GM12878 (cell line): ENCODE measurements at regions not wholly inside any gene's neighbourhood (a gene's known extent, or its start where the extent isn't known, plus 50 kb on each side); places are given as distances from the start of the nearest gene placed in this dataset.

Source experiments
- ATAC-seq: fragments of 200-7000 bp; cut with Tn5 transposase; 3 replicates; pipeline ENCODE4 v1.9.1; 2020; ENCODE audit warnings: mild to moderate bottlenecking, moderate library complexity
- BruUV-seq: library from RNA; stranded (reverse); fragments of 400-500 nt; replicated peaks from 2 replicates; lab custom pipeline; 2021; lab: Mats Ljungman, UMichigan
- CTCF ChIA-PET: fragments of 300-600 bp; sonication (Branson Sonifier 250); formaldehyde crosslinking; extraction: SDS; loops from one replicate; lab custom pipeline; 2021; ENCODE audit warnings: inconsistent platforms; lab: Yijun Ruan, JAX
- POLR2A ChIA-PET: fragments of 350-600 bp; formaldehyde crosslinking; extraction: SDS; loops from one replicate; lab custom pipeline; 2021; ENCODE audit warnings: inconsistent platforms; lab: Charles Lee
- RAD21 ChIA-PET: fragments of 300-600 bp; sonication (Branson Sonifier 250); formaldehyde crosslinking; loops from one replicate; lab custom pipeline; 2023; ENCODE audit warnings: antibody characterized with exemption; ENCODE audit not compliant: unreplicated experiment; lab: Charles Lee
- SMC1A ChIA-PET: fragments of 300-600 bp; sonication (Branson Sonifier 250); formaldehyde crosslinking; loops from one replicate; lab custom pipeline; 2023; ENCODE audit not compliant: unreplicated experiment, uncharacterized antibody; lab: Charles Lee
- DNase-seq: peaks from one replicate; pipeline ENCODE4 v3.0.0-alpha.2; 2011; ENCODE audit warnings: low read depth, low spot score
- FAIRE-seq: peaks from 3 replicates; lab custom pipeline; 2011; peaks lifted over from hg19 to GRCh38; lab: Jason Lieb, UNC
- H2AFZ ChIP-seq: 2 replicates; pipeline ENCODE4 v1.6.0; 2011; ENCODE audit warnings: low read depth, low read length, control low read depth; ENCODE audit not compliant: control insufficient read depth
- H3K27ac ChIP-seq: 2 replicates; pipeline ENCODE4 v1.5.1; 2011; ENCODE audit warnings: control low read depth; ENCODE audit not compliant: control insufficient read depth, insufficient read depth
- H3K27me3 ChIP-seq, 2 experiments: replicated peaks in 1 of 2; 2 replicates each; pipeline versions ENCODE4 v1.6.0 to v1.6.1; 2011; ENCODE audit warnings: low read length in 1 of 2; ENCODE audit not compliant: control insufficient read depth in 2 of 2, insufficient read depth in 2 of 2
- H3K36me3 ChIP-seq, 2 experiments: 2 replicates each; pipeline ENCODE4 v1.5.1; 2011; ENCODE audit warnings: low read length in 1 of 2; ENCODE audit not compliant: control insufficient read depth in 2 of 2, insufficient read depth in 2 of 2
- H3K4me1 ChIP-seq: 2 replicates; pipeline ENCODE4 v1.6.1; 2011; ENCODE audit warnings: mild to moderate bottlenecking, low read length, moderate library complexity, mixed read lengths; ENCODE audit not compliant: control insufficient read depth, insufficient read depth
- H3K4me2 ChIP-seq: 2 replicates; pipeline ENCODE4 v1.6.0; 2011; ENCODE audit warnings: control low read depth; ENCODE audit not compliant: control insufficient read depth, insufficient read depth
- H3K4me3 ChIP-seq: fragments of 200-600 bp; sonication (generic); 2 replicates; pipeline ENCODE4 v1.5.1; 2016
- H3K79me2 ChIP-seq: 2 replicates; pipeline ENCODE4 v1.6.0; 2011; ENCODE audit warnings: low read length; ENCODE audit not compliant: control insufficient read depth, insufficient read depth
- H3K9ac ChIP-seq: 2 replicates; pipeline ENCODE4 v1.8.0; 2011; ENCODE audit warnings: low read length, control low read depth, mixed read lengths; ENCODE audit not compliant: control insufficient read depth, insufficient read depth
- H3K9me3 ChIP-seq: replicated peaks from 3 replicates; pipeline ENCODE4 v1.5.1; 2011; ENCODE audit warnings: mild to moderate bottlenecking, low read length; ENCODE audit not compliant: control insufficient read depth, insufficient read depth
- H4K20me1 ChIP-seq: 2 replicates; pipeline ENCODE4 v1.6.0; 2011; ENCODE audit not compliant: control insufficient read depth, insufficient read depth
- BHLHE40 ChIP-seq, 2 experiments: fragments of 450-650 bp in 1 of 2; IDR thresholded peaks; 2 replicates each; pipeline ENCODE4 v1.6.1; 2011 to 2017; ENCODE audit warnings: low read depth in 2 of 2, borderline replicate concordance in 1 of 2, improper control_type of control experiment in 1 of 2, low read length in 1 of 2, mild to moderate bottlenecking in 1 of 2
- EP300 ChIP-seq, 2 experiments: fragments of 150-350 bp in 1 of 2; IDR thresholded peaks; 2 replicates each; pipeline ENCODE4 v1.6.1; 2011 to 2012; ENCODE audit warnings: low read depth in 2 of 2, low read length in 2 of 2, borderline replicate concordance in 1 of 2, improper control_type of control experiment in 1 of 2, inconsistent platforms in 1 of 2; ENCODE audit not compliant: control insufficient read depth in 1 of 2
- IKZF2 ChIP-seq, 2 experiments: fragments of 450-650 bp; IDR thresholded peaks; 2 replicates each; pipeline ENCODE4 v1.6.1; 2017; ENCODE audit warnings: mild to moderate bottlenecking in 2 of 2, moderate library complexity in 2 of 2
- IRF5 ChIP-seq: fragments of 450-650 bp; IDR thresholded peaks from 2 replicates; pipeline ENCODE4 v1.6.1; 2017; ENCODE audit warnings: borderline replicate concordance
- KDM1A ChIP-seq: fragments of 200-600 bp; sonication (generic); IDR thresholded peaks from 2 replicates; pipeline ENCODE4 v1.6.1; 2016; ENCODE audit warnings: borderline replicate concordance
- LARP7 ChIP-seq: fragments of 450-650 bp; IDR thresholded peaks from 2 replicates; pipeline ENCODE4 v1.6.1; 2017; ENCODE audit warnings: mild to moderate bottlenecking
- MTA2 ChIP-seq: fragments of 450-650 bp; IDR thresholded peaks from 2 replicates; pipeline ENCODE4 v1.6.1; 2016; ENCODE audit warnings: low read depth, mild to moderate bottlenecking, moderate library complexity
- POLR2AphosphoS2 ChIP-seq: IDR thresholded peaks from 2 replicates; pipeline ENCODE4 v1.6.1; 2011; ENCODE audit warnings: low read depth, mild to moderate bottlenecking, low read length, improper control_type of control experiment, moderate library complexity
- POLR2AphosphoS5 ChIP-seq: IDR thresholded peaks from 2 replicates; pipeline ENCODE4 v1.6.1; 2011; ENCODE audit warnings: mild to moderate bottlenecking, low read length, inconsistent platforms
- RAD21 ChIP-seq: IDR thresholded peaks from 2 replicates; pipeline ENCODE4 v1.6.1; 2011; ENCODE audit warnings: mild to moderate bottlenecking, low read depth, low read length, moderate library complexity; ENCODE audit not compliant: insufficient read depth
- RAD51 ChIP-seq: fragments of 450-650 bp; IDR thresholded peaks from 2 replicates; pipeline ENCODE4 v1.6.1; 2016; ENCODE audit warnings: moderate library complexity, mild to moderate bottlenecking, inconsistent platforms
- SMARCA5 ChIP-seq: fragments of 450-650 bp; IDR thresholded peaks from 2 replicates; pipeline ENCODE4 v1.6.1; 2017; ENCODE audit warnings: mild to moderate bottlenecking
- SUPT20H ChIP-seq: IDR thresholded peaks from 2 replicates; pipeline ENCODE4 v1.6.1; 2011; ENCODE audit warnings: low read depth, mild to moderate bottlenecking, low read length, moderate library complexity, borderline replicate concordance; ENCODE audit not compliant: control insufficient read depth
- TCF12 ChIP-seq: IDR thresholded peaks from 2 replicates; pipeline ENCODE4 v1.6.1; 2011; ENCODE audit warnings: low read depth, mild to moderate bottlenecking, low read length
- TCF7 ChIP-seq: IDR thresholded peaks from 2 replicates; pipeline ENCODE4 v1.6.1; 2014; ENCODE audit warnings: antibody characterized with exemption, borderline replicate concordance
- ZBED1 ChIP-seq: IDR thresholded peaks from 2 replicates; pipeline ENCODE4 v1.6.1; 2016; ENCODE audit warnings: borderline replicate concordance
- ZNF207 ChIP-seq: fragments of 450-650 bp; IDR thresholded peaks from 2 replicates; pipeline ENCODE4 v1.6.1; 2014; ENCODE audit warnings: antibody characterized with exemption, mild to moderate bottlenecking, borderline replicate concordance
- WGBS: methylation state at CpG from one replicate; pipeline ENCODE4 v1.1.6; 2016; ENCODE audit warnings: low lambda C conversion rate; ENCODE audit not compliant: insufficient replicate concordance, insufficient coverage; ENCODE audit errors: missing lambda C conversion rate; 5-methylcytosine and 5-hydroxymethylcytosine counted together
- in situ Hi-C: fragments of 300-500 bp; cut with MboI; formaldehyde crosslinking; loops from 9 replicates; pipeline ENCODE4 v1.14.3; 2018; ENCODE audit warnings: mixed read lengths
- intact Hi-C: fragments of 100-400 bp; cut with micrococcal nuclease; formaldehyde crosslinking; loops from one replicate; pipeline ENCODE4 v1.14.2; 2022; ENCODE audit not compliant: unreplicated experiment
- TF ChIP-seq, protein P1 (sequence below): fragments of 450-650 bp; IDR thresholded peaks from 2 replicates; pipeline ENCODE4 v1.6.1; 2018; ENCODE audit warnings: mild to moderate bottlenecking, low read depth, moderate library complexity; ENCODE audit not compliant: partially characterized antibody
- TF ChIP-seq, protein P2 (sequence below): IDR thresholded peaks from 2 replicates; pipeline ENCODE4 v1.6.1; 2012; ENCODE audit warnings: low read depth, low read length, improper control_type of control experiment

DNA sequence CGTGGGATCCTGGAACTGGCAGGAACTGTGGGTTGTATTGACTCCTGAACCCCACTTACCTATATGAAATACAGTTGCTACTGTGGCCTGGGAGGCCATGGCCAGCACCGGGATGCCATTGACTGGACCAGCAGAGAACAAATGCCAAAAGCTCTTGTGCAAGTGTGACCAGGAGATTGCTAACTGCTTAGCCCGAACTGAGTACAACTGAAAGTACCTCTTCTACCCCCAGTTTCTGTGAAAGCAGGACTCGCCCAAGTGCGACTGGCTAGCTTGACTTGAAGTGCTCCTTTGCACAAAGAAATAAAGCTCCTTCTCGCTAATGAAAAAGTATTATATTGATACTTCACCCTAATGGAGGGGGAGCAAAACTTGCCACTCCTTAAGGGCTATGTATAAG, 101.3 kb upstream of the ATP11B start (continued):
- TF ChIP-seq EP300 (IDR thresholded peaks at IDR 0.05; ENCODE audit: borderline replicate concordance in 1 of 2, control insufficient read depth in 1 of 2, low read depth in 2 of 2, low read length in 2 of 2) (no peak), ZNF207 (no peak), RAD51 (no peak), TCF7 (no peak), IKZF2 (IDR thresholded peaks at IDR 0.05) (no peak)
- TF ChIP-seq, protein P1, sequence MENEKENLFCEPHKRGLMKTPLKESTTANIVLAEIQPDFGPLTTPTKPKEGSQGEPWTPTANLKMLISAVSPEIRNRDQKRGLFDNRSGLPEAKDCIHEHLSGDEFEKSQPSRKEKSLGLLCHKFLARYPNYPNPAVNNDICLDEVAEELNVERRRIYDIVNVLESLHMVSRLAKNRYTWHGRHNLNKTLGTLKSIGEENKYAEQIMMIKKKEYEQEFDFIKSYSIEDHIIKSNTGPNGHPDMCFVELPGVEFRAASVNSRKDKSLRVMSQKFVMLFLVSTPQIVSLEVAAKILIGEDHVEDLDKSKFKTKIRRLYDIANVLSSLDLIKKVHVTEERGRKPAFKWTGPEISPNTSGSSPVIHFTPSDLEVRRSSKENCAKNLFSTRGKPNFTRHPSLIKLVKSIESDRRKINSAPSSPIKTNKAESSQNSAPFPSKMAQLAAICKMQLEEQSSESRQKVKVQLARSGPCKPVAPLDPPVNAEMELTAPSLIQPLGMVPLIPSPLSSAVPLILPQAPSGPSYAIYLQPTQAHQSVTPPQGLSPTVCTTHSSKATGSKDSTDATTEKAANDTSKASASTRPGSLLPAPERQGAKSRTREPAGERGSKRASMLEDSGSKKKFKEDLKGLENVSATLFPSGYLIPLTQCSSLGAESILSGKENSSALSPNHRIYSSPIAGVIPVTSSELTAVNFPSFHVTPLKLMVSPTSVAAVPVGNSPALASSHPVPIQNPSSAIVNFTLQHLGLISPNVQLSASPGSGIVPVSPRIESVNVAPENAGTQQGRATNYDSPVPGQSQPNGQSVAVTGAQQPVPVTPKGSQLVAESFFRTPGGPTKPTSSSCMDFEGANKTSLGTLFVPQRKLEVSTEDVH: no peak

GRCh38 chr3:182692695-182693094, 100.6 kb upstream of the ATP11B start:
- RAD21 ChIA-PET: no interaction called here
- WGBS: 77% methylated on average over 1 of the region's 1 CpG
- no peaks in the 10 kb centered on the region for H3K9me3 ChIP-seq
- no peaks in the 10 kb centered on the region; the same call in 1 of the 2 replicates for H3K4me1 ChIP-seq
- H3K79me2 ChIP-seq: no peaks in the 10 kb centered on the region
- BruUV-seq: no TSS peak
- no peak overlapping the region for H3K4me3 ChIP-seq
- no peak for TF ChIP-seq MTA2
- no peak for TF ChIP-seq ZBED1
- no peak for TF ChIP-seq SUPT20H
- no peak for TF ChIP-seq KDM1A
- TF ChIP-seq SMARCA5: no peak
- no peak for TF ChIP-seq BHLHE40 (IDR thresholded peaks at IDR 0.05; ENCODE audit: borderline replicate concordance in 1 of 2, low read depth in 2 of 2, low read length in 1 of 2)
- TF ChIP-seq POLR2AphosphoS5: no peak
- TF ChIP-seq LARP7: no peak
- TF ChIP-seq TCF12: no peak
- no peak for TF ChIP-seq IRF5
- TF ChIP-seq, protein P2, sequence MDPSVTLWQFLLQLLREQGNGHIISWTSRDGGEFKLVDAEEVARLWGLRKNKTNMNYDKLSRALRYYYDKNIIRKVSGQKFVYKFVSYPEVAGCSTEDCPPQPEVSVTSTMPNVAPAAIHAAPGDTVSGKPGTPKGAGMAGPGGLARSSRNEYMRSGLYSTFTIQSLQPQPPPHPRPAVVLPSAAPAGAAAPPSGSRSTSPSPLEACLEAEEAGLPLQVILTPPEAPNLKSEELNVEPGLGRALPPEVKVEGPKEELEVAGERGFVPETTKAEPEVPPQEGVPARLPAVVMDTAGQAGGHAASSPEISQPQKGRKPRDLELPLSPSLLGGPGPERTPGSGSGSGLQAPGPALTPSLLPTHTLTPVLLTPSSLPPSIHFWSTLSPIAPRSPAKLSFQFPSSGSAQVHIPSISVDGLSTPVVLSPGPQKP: no peak
- no peak for TF ChIP-seq POLR2AphosphoS2
- TF ChIP-seq RAD21: no peak
- DNase-seq: no peak
- no peaks in the 10 kb centered on the region; a peak in 1 of 4 replicates for H3K27me3 ChIP-seq
- H3K36me3 ChIP-seq: no peaks in the 10 kb centered on the region
- H3K9ac ChIP-seq: no peak overlapping the region
- SMC1A ChIA-PET: no interaction called here
- no peak for FAIRE-seq
- intact Hi-C loops: no loop called here
- POLR2A ChIA-PET: no interaction called here
- ATAC-seq: peak; percentile 65
- H4K20me1 ChIP-seq: no peaks in the 10 kb centered on the region
- CTCF ChIA-PET: interaction anchor here (1.0 kb wide), 1 partner anchor 9 kb away, joined by 4 read pairs; no protein-coding TSS in a partner anchor
- H2AFZ ChIP-seq: no peak overlapping the region
- no peak overlapping the region for H3K4me2 ChIP-seq
- in situ Hi-C loops: no loop called here
- no peak overlapping the region for H3K27ac ChIP-seq
